ENCODE measurements at regions not wholly inside any gene's neighbourhood (a gene's known extent, or its start where the extent isn't known, plus 50 kb on each side); places are given as distances from the start of the nearest gene placed in this dataset.

GRCh38 chr12:126926023-126926594, 1340.9 kb upstream of the TMEM132C start:
- Histone ChIP-seq H3K4me1 (ENCODE audit: insufficient read depth) (no peaks in the 10 kb centered on the region), H3K9me2 (ENCODE audit: insufficient read depth) (no peaks in the 10 kb centered on the region), H3K79me2 (replicated peaks; ENCODE audit: insufficient read depth) (no peaks in the 10 kb centered on the region), H4K20me1 (replicated peaks; ENCODE audit: insufficient read depth) (no peaks in the 10 kb centered on the region), H3K4me2 (no peak overlapping the region), H3K36me3 (ENCODE audit: insufficient read depth) (no peaks in the 10 kb centered on the region), H3F3A (replicated peaks; ENCODE audit: low read depth) (no peaks in the 10 kb centered on the region), H3K4me3 (no peak overlapping the region), H3K27ac (ENCODE audit: low read depth) (no peak overlapping the region), H2AFZ (no peak overlapping the region), H3K27me3 (ENCODE audit: insufficient read depth) (no peaks in the 10 kb centered on the region)
- H3K27me3 Mint-ChIP-seq (ENCODE audit: insufficient read depth, low read depth, poor library complexity) = no peaks in the 10 kb centered on the region
- H3K4me1 Mint-ChIP-seq = no peaks in the 10 kb centered on the region
- H3K9me3 Mint-ChIP-seq = peaks cover 93% of the 10 kb centered on the region
- TF ChIP-seq STAT1 (IDR thresholded peaks at IDR 0.05; ENCODE audit: unreplicated experiment) (no peak), ZNF114 (CRISPR knock-in tag; IDR thresholded peaks at IDR 0.05) (no peak), ZNF462 (CRISPR knock-in tag; IDR thresholded peaks at IDR 0.05) (no peak), JUNB (IDR thresholded peaks at IDR 0.05; ENCODE audit: unreplicated experiment) (no peak), EZH2 (IDR thresholded peaks at IDR 0.05; ENCODE audit: low read depth, unreplicated experiment) (no peak), POLR2AphosphoS5 (IDR thresholded peaks at IDR 0.05; ENCODE audit: low read depth) (no peak)
- DNase-seq (ENCODE audit: low spot score) (no peak), ATAC-seq (no peak)
- no peak overlapping the region for H3K27ac Mint-ChIP-seq
- H3K36me3 Mint-ChIP-seq (ENCODE audit: low read depth) = peaks cover 18% of the 10 kb centered on the region; the same call in 2 of the 3 replicates
- H3K4me3 Mint-ChIP-seq = no peak overlapping the region

DNA sequence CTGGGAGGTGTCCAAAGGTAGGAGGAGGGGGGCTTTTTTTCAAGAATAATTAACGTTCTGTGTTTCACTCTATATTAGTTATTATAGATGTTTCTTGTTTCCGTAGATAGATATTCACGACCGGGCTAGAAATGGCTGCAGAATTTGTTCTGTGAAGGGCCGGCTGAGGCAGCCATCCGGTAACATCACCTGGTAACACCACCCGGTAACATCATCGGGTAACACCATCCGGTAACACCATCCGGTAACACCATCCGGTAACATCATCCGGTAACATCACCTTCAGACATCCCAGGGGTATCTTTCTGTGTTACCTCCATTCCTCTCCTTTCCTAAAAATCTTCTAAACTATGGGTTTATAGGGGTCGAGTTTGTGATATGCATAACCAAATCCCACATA, 1336.7 kb upstream of the TMEM132C start:
- Mint-ChIP-seq H3K9me3 (peaks cover 89% of the 10 kb centered on the region), H3K27me3 (ENCODE audit: insufficient read depth, low read depth, poor library complexity) (no peaks in the 10 kb centered on the region)
- ATAC-seq = no peak

More for the DNA sequence above, 1336.7 kb upstream of the TMEM132C start:
- Histone ChIP-seq H3K27ac (ENCODE audit: low read depth) (no peak overlapping the region), H3F3A (replicated peaks; ENCODE audit: low read depth) (no peaks in the 10 kb centered on the region), H2AFZ (no peak overlapping the region), H3K79me2 (replicated peaks; ENCODE audit: insufficient read depth) (no peaks in the 10 kb centered on the region), H4K20me1 (replicated peaks; ENCODE audit: insufficient read depth) (no peaks in the 10 kb centered on the region), H3K4me1 (ENCODE audit: insufficient read depth) (no peaks in the 10 kb centered on the region), H3K27me3 (ENCODE audit: insufficient read depth) (no peaks in the 10 kb centered on the region), H3K4me3 (no peak overlapping the region), H3K9me2 (ENCODE audit: insufficient read depth) (no peaks in the 10 kb centered on the region), H3K4me2 (no peak overlapping the region), H3K36me3 (ENCODE audit: insufficient read depth) (no peaks in the 10 kb centered on the region)
- TF ChIP-seq CREB1 (CRISPR knock-in tag; IDR thresholded peaks at IDR 0.05; ENCODE audit: low read depth) (no peak), ZNF462 (CRISPR knock-in tag; IDR thresholded peaks at IDR 0.05) (no peak)
- no peak overlapping the region for H3K27ac Mint-ChIP-seq
- peaks cover 22% of the 10 kb centered on the region for H3K36me3 Mint-ChIP-seq (ENCODE audit: low read depth)
- no peaks in the 10 kb centered on the region for H3K4me1 Mint-ChIP-seq
- H3K4me3 Mint-ChIP-seq = no peak overlapping the region
- DNase-seq (ENCODE audit: low spot score) = no peak
